ENCODE measurements at regions not wholly inside any gene's neighbourhood (a gene's known extent, or its start where the extent isn't known, plus 50 kb on each side); places are given as distances from the start of the nearest gene placed in this dataset.

DNA sequence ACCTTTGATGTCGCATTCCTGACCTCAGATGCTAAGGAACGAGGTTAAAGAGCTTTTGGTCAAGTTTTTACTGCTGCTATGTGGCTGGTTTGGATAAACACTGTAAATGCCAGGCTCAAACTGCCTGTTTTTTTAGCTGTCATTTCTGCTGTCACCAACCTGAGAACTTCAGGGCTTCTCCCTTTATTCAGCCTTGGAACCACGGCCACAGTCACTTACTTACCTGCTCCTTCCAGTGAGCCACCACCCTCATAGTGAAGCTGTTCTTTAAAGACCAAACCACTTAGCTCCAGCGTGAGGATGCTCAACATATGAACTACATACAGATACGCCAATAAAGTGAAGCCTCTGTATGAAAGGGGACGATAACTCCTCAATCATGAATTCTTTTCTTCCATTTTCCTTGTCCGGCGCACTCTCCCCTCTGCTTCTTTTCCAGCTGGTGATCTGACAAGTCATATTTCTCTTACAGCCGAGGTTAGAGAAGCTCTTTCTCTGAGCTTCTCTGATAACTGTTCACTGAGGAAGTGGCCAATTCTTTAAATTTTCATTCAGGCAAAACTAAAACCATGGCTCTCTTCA is 152.8 kb upstream of the ANK2 start:
- Histone ChIP-seq H3K9ac (ENCODE audit: low read depth, low read length) (no peak overlapping the region), H3K27me3 (ENCODE audit: control insufficient read depth, insufficient read depth, low read length) (no peaks in the 10 kb centered on the region), H3K4me1 (ENCODE audit: control insufficient read depth, insufficient read depth, low read length) (peaks cover 25% of the 10 kb centered on the region), H3K36me3 (ENCODE audit: control insufficient read depth, insufficient read depth, low read length) (no peaks in the 10 kb centered on the region), H3K9me3 (ENCODE audit: control insufficient read depth, insufficient read depth, low read length) (no peaks in the 10 kb centered on the region), H3K4me3 (ENCODE audit: low read depth, low read length) (no peak overlapping the region)

DNA sequence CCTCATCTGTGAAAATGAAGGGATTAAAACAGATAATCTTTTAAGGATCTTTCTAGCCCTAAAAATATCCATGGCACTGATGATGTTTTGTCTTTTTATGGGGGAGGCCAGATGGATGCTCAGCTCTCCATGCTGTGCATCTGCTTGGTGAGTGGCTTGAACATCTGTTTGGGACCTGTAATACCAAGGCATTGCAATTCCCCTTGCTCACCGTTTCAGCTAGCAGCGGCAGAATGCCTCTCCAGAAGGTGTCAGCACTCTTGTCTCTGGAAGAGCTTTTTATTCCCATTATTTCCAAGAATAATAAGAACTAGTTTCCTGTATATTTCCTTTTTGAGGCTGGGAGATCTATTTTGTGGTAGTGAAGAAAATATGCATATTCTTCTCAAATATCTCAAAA is 151.9 kb upstream of the ANK2 start:
- Histone ChIP-seq H3K4me3 (ENCODE audit: low read depth, low read length) (no peak overlapping the region), H3K9me3 (ENCODE audit: control insufficient read depth, insufficient read depth, low read length) (no peaks in the 10 kb centered on the region), H3K9ac (ENCODE audit: low read depth, low read length) (no peak overlapping the region), H3K27me3 (ENCODE audit: control insufficient read depth, insufficient read depth, low read length) (no peaks in the 10 kb centered on the region), H3K36me3 (ENCODE audit: control insufficient read depth, insufficient read depth, low read length) (no peaks in the 10 kb centered on the region), H3K4me1 (ENCODE audit: control insufficient read depth, insufficient read depth, low read length) (peaks cover 25% of the 10 kb centered on the region)

DNA sequence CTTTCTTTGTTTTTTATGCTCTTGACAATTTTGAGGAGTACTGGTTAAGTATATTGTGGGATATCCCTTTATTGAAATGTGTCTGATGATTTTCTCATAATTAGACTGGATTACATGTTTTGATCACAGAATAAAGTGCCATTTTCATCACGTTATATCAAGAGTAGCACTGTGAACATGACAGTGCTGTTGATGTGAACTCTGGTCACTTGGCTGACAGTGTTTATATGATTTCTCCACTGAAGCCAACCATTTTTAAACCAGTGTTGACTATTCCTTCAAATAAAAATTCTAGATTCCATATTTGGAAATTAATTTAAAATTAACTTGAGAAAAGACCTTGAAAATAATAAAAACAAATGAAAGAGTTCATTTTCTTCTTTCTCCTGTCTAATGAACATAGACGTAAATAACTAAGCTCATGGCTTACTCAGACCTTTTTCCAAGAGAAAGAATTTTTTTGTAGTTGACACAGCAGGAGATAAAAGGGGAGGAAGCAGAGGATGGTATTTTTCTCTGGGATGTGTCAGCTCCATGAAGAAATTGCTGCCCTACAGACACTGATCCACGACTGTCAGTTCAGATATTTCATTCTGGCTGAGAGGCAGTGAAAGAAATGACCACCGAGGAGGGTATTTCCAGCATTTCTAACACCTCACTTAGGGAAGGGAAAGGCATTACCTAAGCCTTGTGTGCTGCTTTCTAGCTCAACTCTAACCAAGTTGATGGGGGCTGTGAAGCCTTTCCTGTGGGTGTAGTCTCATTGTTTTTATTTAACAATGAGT is 150.9 kb upstream of the ANK2 start:
- Histone ChIP-seq H3K36me3 (ENCODE audit: control insufficient read depth, insufficient read depth, low read length) (no peaks in the 10 kb centered on the region), H3K9me3 (ENCODE audit: control insufficient read depth, insufficient read depth, low read length) (no peaks in the 10 kb centered on the region), H3K4me3 (ENCODE audit: low read depth, low read length) (no peak overlapping the region), H3K9ac (ENCODE audit: low read depth, low read length) (no peak overlapping the region), H3K4me1 (ENCODE audit: control insufficient read depth, insufficient read depth, low read length) (peaks cover 25% of the 10 kb centered on the region), H3K27me3 (ENCODE audit: control insufficient read depth, insufficient read depth, low read length) (no peaks in the 10 kb centered on the region)

DNA sequence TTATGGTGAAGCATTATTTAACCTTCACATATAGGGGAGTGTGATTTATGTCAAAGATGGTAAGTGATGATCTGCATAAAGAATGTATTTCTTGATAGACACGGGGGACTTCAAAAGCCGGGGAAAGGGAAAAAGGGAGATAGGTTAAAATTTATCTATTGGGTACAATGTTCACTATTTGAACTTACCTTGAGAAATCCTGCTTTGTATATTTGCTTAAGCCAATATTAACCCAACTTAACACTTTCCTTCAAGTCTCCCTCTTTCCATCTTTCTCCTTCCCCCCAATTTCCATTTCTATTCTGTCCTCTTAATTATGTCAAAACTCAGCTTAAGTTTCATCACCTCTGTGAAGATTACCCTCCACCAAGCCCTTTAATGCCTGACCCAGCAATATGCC is 149.0 kb upstream of the ANK2 start:
- H3K36me3 ChIP-seq (ENCODE audit: control insufficient read depth, insufficient read depth, low read length) = no peaks in the 10 kb centered on the region
- peaks cover 25% of the 10 kb centered on the region for H3K4me1 ChIP-seq (ENCODE audit: control insufficient read depth, insufficient read depth, low read length)
- no peak overlapping the region for H3K4me3 ChIP-seq (ENCODE audit: low read depth, low read length)

DNA sequence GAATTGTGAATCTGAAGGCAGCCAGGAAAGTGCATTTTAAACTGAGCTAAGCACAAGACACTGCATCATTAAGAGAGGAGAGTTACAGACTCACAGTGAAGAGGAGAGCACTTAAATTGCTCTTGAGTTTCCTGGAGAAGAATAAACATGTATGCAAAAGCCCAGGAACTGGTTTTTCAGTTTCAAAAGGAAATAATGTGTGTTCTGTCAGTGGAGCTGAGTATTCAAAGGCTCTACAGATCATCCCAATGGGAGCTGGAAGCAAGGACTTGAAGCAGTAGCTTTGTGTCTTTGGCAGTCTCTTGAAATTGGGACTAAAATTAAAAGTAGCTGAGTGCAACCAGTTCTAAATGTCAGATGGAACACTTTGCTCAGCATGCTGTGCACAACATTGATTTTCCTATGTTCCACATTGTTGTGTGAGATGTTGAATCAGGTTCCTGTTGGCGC is 147.5 kb upstream of the ANK2 start:
- no peaks in the 10 kb centered on the region for H3K9me3 ChIP-seq (ENCODE audit: control insufficient read depth, insufficient read depth, low read length)

More for the DNA sequence above, 149.0 kb upstream of the ANK2 start:
- H3K9me3 ChIP-seq (ENCODE audit: control insufficient read depth, insufficient read depth, low read length) = no peaks in the 10 kb centered on the region
- no peaks in the 10 kb centered on the region for H3K27me3 ChIP-seq (ENCODE audit: control insufficient read depth, insufficient read depth, low read length)
- H3K9ac ChIP-seq (ENCODE audit: low read depth, low read length) = no peak overlapping the region

DNA sequence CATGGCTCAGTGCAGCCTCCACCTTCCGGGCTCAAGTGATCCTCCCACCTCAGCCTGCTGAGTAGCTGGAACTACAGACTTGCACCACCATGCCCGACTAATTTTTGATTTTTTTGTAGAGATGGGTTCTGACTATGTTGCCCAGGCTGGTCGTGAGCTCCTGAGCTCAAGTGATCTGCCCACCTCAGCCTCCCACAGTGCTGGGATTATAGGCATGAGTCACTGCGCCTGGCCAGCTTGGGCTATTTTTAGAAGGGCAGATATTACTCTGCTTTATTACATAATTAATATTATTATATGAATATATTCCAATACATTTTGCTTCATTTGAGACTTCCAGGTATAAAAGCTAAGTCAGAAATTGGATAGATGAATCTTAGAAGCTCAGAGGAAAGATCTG is 143.7 kb upstream of the ANK2 start:
- H3K4me1 ChIP-seq (ENCODE audit: control insufficient read depth, insufficient read depth, low read length) = peaks cover 1% of the 10 kb centered on the region
- H3K36me3 ChIP-seq (ENCODE audit: control insufficient read depth, insufficient read depth, low read length) = no peaks in the 10 kb centered on the region

More for the DNA sequence above, 147.5 kb upstream of the ANK2 start:
- H3K27me3 ChIP-seq (ENCODE audit: control insufficient read depth, insufficient read depth, low read length) = no peaks in the 10 kb centered on the region
- H3K4me1 ChIP-seq (ENCODE audit: control insufficient read depth, insufficient read depth, low read length) = peaks cover 14% of the 10 kb centered on the region
- no peak overlapping the region for H3K9ac ChIP-seq (ENCODE audit: low read depth, low read length)
- no peak overlapping the region for H3K4me3 ChIP-seq (ENCODE audit: low read depth, low read length)
- H3K36me3 ChIP-seq (ENCODE audit: control insufficient read depth, insufficient read depth, low read length) = no peaks in the 10 kb centered on the region

DNA sequence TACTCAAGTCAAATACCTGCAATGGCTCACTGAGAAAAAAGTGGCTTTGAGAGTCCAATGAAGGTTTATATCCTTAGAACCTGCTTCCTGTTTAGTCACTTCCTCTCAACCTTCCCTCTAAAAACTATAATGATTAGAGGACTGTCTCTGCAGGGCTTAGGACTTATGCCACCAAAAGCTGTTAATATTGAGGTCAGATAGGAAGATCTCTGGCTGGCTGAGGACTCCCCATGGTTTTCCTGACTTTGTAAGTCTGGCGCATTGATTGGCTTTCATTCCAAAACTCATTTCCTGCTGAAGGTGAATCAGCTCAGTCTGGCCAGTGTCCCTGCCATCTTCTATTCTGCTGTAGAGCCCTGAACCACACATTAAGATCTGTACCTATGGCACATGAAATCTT is 140.9 kb upstream of the ANK2 start:
- Histone ChIP-seq H3K4me3 (ENCODE audit: low read depth, low read length) (no peak overlapping the region), H3K9me3 (ENCODE audit: control insufficient read depth, insufficient read depth, low read length) (no peaks in the 10 kb centered on the region), H3K27me3 (ENCODE audit: control insufficient read depth, insufficient read depth, low read length) (no peaks in the 10 kb centered on the region), H3K4me1 (ENCODE audit: control insufficient read depth, insufficient read depth, low read length) (no peaks in the 10 kb centered on the region), H3K36me3 (ENCODE audit: control insufficient read depth, insufficient read depth, low read length) (no peaks in the 10 kb centered on the region), H3K9ac (ENCODE audit: low read depth, low read length) (no peak overlapping the region)

More for the DNA sequence above, 143.7 kb upstream of the ANK2 start:
- H3K4me3 ChIP-seq (ENCODE audit: low read depth, low read length) = no peak overlapping the region
- H3K9ac ChIP-seq (ENCODE audit: low read depth, low read length) = no peak overlapping the region
- H3K9me3 ChIP-seq (ENCODE audit: control insufficient read depth, insufficient read depth, low read length) = no peaks in the 10 kb centered on the region
- H3K27me3 ChIP-seq (ENCODE audit: control insufficient read depth, insufficient read depth, low read length) = no peaks in the 10 kb centered on the region

DNA sequence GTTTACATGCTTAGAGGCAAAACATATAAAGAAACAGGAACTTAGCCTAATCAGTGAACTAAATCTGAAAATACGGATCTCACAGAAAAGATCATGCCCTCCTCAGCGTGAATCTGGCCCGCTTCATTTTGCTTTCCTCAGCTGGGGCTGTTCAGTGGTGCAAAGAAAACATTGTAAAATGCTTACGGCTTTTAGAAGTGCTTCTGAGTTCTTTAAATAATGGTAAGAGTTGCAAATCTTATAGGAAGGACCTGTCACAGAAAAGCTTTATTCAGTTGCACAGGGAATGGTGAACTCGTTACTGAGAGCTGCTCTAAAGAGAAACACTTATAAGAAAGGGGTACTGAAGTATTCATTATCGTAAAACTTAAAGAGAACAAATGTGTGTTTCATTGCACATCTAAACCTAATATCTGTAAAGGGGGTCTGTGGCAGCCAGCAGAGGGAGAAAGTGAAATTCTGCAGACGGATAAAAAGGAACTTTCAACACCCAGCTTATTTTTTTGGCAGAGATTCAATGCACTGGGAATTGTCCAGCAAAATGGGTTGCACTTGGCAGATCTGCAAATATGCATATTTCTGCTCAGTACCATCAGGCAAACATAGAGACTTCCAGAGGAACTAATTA is 139.2 kb upstream of the ANK2 start:
- Histone ChIP-seq H3K4me3 (ENCODE audit: low read depth, low read length) (no peak overlapping the region), H3K9ac (ENCODE audit: low read depth, low read length) (no peak overlapping the region), H3K9me3 (ENCODE audit: control insufficient read depth, insufficient read depth, low read length) (no peaks in the 10 kb centered on the region), H3K36me3 (ENCODE audit: control insufficient read depth, insufficient read depth, low read length) (no peaks in the 10 kb centered on the region), H3K27me3 (ENCODE audit: control insufficient read depth, insufficient read depth, low read length) (no peaks in the 10 kb centered on the region), H3K4me1 (ENCODE audit: control insufficient read depth, insufficient read depth, low read length) (no peaks in the 10 kb centered on the region)

DNA sequence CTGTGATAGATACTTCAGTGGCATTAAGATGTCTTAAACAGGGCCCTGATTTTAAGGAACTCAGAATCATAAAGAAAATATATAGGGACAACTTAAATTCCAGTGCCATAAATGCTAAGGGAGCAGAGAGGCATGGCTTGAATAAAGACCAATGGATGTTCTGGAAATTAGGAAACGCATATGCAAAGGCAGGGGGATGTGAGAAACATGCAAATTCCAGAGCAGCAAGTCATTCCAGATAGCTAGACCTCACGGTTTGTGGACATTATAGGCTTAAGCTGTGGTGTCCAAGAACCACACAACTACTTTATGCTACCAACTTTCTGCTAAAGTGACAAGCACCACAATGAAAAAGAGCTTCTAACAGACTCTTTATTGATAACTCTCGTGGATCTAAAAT is 132.6 kb upstream of the ANK2 start:
- H3K36me3 ChIP-seq (ENCODE audit: control insufficient read depth, insufficient read depth, low read length) = no peaks in the 10 kb centered on the region
- peaks cover 4% of the 10 kb centered on the region for H3K4me1 ChIP-seq (ENCODE audit: control insufficient read depth, insufficient read depth, low read length)
- no peak overlapping the region for H3K9ac ChIP-seq (ENCODE audit: low read depth, low read length)
- no peaks in the 10 kb centered on the region for H3K9me3 ChIP-seq (ENCODE audit: control insufficient read depth, insufficient read depth, low read length)
- no peak overlapping the region for H3K4me3 ChIP-seq (ENCODE audit: low read depth, low read length)
- H3K27me3 ChIP-seq (ENCODE audit: control insufficient read depth, insufficient read depth, low read length) = no peaks in the 10 kb centered on the region

DNA sequence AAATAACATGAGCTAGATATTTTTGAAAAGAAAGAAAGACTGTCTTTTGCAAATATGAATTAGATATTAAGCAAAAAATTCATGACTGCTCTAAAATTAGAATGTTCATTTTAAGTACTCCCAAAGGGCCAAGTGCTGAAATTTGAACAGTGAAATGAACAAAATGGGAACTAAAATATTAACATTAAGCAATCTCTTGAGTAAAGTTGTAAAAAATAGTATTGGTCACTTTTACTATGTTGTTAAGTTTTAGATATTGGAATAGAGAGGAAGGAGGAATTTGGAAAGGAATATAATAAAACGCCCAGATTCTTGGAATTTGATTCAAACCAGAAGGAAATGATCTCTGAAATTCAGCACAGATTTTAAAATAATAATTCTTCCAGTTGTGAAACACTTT is 125.9 kb upstream of the ANK2 start:
- H3K4me3 ChIP-seq (ENCODE audit: low read depth, low read length) = no peak overlapping the region
- no peaks in the 10 kb centered on the region for H3K36me3 ChIP-seq (ENCODE audit: control insufficient read depth, insufficient read depth, low read length)
- H3K27me3 ChIP-seq (ENCODE audit: control insufficient read depth, insufficient read depth, low read length) = no peaks in the 10 kb centered on the region
- no peaks in the 10 kb centered on the region for H3K9me3 ChIP-seq (ENCODE audit: control insufficient read depth, insufficient read depth, low read length)
- no peaks in the 10 kb centered on the region for H3K4me1 ChIP-seq (ENCODE audit: control insufficient read depth, insufficient read depth, low read length)
- H3K9ac ChIP-seq (ENCODE audit: low read depth, low read length) = no peak overlapping the region

DNA sequence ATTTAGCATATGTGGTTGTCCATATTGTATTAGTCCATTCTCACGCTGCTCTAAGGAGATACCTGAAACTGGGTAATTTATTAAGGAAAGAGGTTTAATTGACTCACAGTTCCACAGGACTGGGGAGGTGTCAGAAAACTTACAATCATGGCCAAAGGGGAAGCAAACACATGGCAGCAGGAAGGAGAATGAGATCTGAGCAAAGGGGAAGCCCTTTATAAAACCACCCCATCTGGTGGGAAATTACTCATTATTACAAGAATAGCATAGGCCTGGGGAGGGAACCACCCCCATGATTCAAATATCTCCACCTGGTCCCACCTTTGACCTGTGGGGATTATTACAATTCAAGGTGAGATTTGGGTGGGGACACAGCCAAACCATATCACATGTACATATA is 122.6 kb upstream of the ANK2 start:
- Histone ChIP-seq H3K9me3 (ENCODE audit: control insufficient read depth, insufficient read depth, low read length) (no peaks in the 10 kb centered on the region), H3K27me3 (ENCODE audit: control insufficient read depth, insufficient read depth, low read length) (no peaks in the 10 kb centered on the region), H3K4me1 (ENCODE audit: control insufficient read depth, insufficient read depth, low read length) (no peaks in the 10 kb centered on the region), H3K4me3 (ENCODE audit: low read depth, low read length) (no peak overlapping the region), H3K9ac (ENCODE audit: low read depth, low read length) (no peak overlapping the region), H3K36me3 (ENCODE audit: control insufficient read depth, insufficient read depth, low read length) (no peaks in the 10 kb centered on the region)

DNA sequence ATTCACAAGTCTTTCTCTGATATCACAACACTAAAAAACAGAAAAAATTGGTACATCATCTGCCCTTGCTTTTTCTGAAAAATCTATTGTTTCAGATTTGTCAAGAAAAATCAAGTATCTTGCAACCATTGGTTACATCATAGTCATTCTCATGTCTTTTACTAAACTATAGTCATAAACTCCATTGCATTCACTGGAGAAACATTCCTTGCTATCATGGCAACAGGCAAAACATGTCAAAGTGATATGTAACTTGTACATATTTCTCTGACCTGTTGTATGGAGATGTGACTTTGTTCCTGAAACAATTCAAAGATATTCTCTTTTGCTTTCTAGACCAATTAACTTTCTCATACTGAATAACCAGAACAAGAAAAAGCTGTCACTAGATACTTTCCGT is 121.9 kb upstream of the ANK2 start:
- Histone ChIP-seq H3K27me3 (ENCODE audit: control insufficient read depth, insufficient read depth, low read length) (no peaks in the 10 kb centered on the region), H3K4me3 (ENCODE audit: low read depth, low read length) (no peak overlapping the region), H3K4me1 (ENCODE audit: control insufficient read depth, insufficient read depth, low read length) (no peaks in the 10 kb centered on the region), H3K9me3 (ENCODE audit: control insufficient read depth, insufficient read depth, low read length) (no peaks in the 10 kb centered on the region), H3K9ac (ENCODE audit: low read depth, low read length) (no peak overlapping the region), H3K36me3 (ENCODE audit: control insufficient read depth, insufficient read depth, low read length) (no peaks in the 10 kb centered on the region)
